HL-60 (cell line): ENCODE measurements at regions not wholly inside any gene's neighbourhood (a gene's known extent, or its start where the extent isn't known, plus 50 kb on each side); places are given as distances from the start of the nearest gene placed in this dataset.

Experiments
- CTCF ChIP-seq: IDR thresholded peaks from one replicate; pipeline ENCODE4 v1.5.1; 2011; ENCODE audit warnings: low read length, control low read depth, inconsistent platforms; ENCODE audit not compliant: insufficient read depth
- GABPA ChIP-seq: IDR thresholded peaks from 2 replicates; pipeline ENCODE4 v1.6.1; 2012; ENCODE audit warnings: low read depth
- POLR2AphosphoS5 ChIP-seq: IDR thresholded peaks from 2 replicates; pipeline ENCODE4 v1.6.1; 2012; ENCODE audit warnings: low read depth
- REST ChIP-seq: IDR thresholded peaks from 2 replicates; pipeline ENCODE4 v1.6.1; 2012; ENCODE audit warnings: low read depth; ENCODE audit not compliant: insufficient replicate concordance

- TF ChIP-seq CTCF (no peak), POLR2AphosphoS5 (no peak), REST (no peak), GABPA (no peak)
Measured at GRCh38 chr6:9566096-9566495, 848.8 kb downstream of the TFAP2A start.
